Memory B cell (primary cell): ENCODE measurements at regions not wholly inside any gene's neighbourhood (a gene's known extent, or its start where the extent isn't known, plus 50 kb on each side); places are given as distances from the start of the nearest gene placed in this dataset.

Experiments used
- ATAC-seq: fragments of 150-1000 bp; cut with Tn5 transposase; 2 replicates; pipeline ENCODE4 v1.10.0; 2021; ENCODE audit warnings: low read depth, mild to moderate bottlenecking, moderate library complexity
- DNase-seq, 2 donors: peaks; one replicate each; pipeline ENCODE4 v3.0.0; 2022; ENCODE audit warnings: low spot score in 2 of 2
- H3K27ac Mint-ChIP-seq: one replicate; pipeline ENCODE4 v1.8.0; 2022; ENCODE audit warnings: mild to moderate bottlenecking, moderate library complexity, mixed read lengths
- H3K27me3 Mint-ChIP-seq: one replicate; pipeline ENCODE4 v1.8.0; 2022; ENCODE audit warnings: mixed read lengths
- H3K36me3 Mint-ChIP-seq: one replicate; pipeline ENCODE4 v1.8.0; 2022; ENCODE audit warnings: mild to moderate bottlenecking, mixed read lengths
- H3K4me1 Mint-ChIP-seq: one replicate; pipeline ENCODE4 v1.8.0; 2022; ENCODE audit warnings: mixed read lengths
- H3K4me3 Mint-ChIP-seq: one replicate; pipeline ENCODE4 v1.8.0; 2022; ENCODE audit warnings: mild to moderate bottlenecking, moderate library complexity, mixed read lengths
- H3K9me3 Mint-ChIP-seq: one replicate; pipeline ENCODE4 v1.8.0; 2022; ENCODE audit warnings: mixed read lengths

DNA sequence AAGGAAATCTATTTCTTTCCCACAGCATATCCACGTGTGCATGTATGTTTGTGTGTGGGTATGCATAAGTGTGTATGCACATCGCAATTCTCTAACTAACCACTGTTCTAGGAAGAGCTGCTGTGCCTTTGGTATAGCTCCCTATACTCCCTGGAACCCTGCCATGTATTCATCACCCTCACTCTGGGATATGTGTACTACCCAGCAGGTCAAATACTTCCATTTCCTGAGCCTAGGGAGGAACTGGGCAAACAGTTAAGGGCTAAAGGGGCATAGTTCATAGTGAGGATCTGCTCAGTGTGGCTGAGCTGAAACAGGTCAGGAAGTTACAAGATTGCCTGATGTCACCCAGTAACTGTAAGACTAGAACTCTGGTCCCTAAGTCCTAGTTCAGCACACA lies 260.4 kb downstream of the RPLP1 start:
- Mint-ChIP-seq H3K27me3 (no peaks in the 10 kb centered on the region), H3K9me3 (peaks cover 6% of the 10 kb centered on the region), H3K4me3 (no peak overlapping the region), H3K4me1 (peaks cover 13% of the 10 kb centered on the region), H3K36me3 (peaks cover 6% of the 10 kb centered on the region), H3K27ac (no peak overlapping the region)
- no peak for ATAC-seq
- DNase-seq, result no peak

DNA sequence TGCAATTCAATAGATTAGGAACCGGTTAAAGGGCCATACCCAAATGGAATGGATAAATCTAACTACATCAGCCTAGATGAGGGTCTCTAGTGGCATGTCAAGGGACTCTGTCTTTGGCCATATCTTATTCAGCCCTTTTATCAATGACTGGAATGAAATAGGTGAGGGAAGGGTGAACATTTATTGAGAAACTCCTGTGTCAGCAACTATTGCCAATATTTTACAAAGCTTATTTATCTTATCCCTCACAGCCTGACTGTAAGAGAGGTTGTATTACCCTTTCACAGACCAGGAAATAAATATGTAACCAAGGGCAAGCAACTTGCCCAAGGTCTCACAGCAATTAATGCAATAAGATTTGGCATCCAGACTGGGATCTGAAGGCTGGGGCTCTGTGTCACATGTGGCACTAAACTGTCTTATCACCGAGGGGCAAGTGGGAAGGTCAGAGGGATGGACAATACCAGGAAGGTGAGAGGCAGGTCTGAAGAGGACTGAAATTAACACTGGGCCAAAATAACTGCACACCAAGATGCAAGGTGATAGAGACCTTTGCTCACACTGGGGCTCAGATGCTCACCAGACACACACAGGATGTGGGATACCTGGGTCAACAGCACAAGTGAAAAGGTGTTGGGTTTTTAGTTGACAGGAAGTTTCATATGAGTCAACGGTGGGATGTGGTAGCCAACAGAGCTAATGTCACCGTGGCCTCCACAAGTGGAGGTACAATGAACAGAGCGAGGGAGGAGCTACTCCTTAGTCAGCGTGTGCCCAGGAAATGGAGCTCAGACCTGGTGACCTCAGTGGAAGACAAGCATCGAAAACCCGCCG lies 261.3 kb downstream of the RPLP1 start:
- DNase-seq (no peak), ATAC-seq (peak; percentile 44)
- Mint-ChIP-seq H3K4me1 (peaks cover 15% of the 10 kb centered on the region), H3K27ac (peak overlapping the region; percentile 26), H3K36me3 (no peaks in the 10 kb centered on the region), H3K9me3 (no peaks in the 10 kb centered on the region), H3K27me3 (no peaks in the 10 kb centered on the region), H3K4me3 (no peak overlapping the region)

GRCh38 chr15:69715210-69715609 lies 262.6 kb downstream of the RPLP1 start:
- H3K36me3 Mint-ChIP-seq, result no peaks in the 10 kb centered on the region
- H3K27ac Mint-ChIP-seq, result no peak overlapping the region
- no peaks in the 10 kb centered on the region for H3K9me3 Mint-ChIP-seq
- H3K4me3 Mint-ChIP-seq, result no peak overlapping the region
- H3K4me1 Mint-ChIP-seq, result peaks cover 25% of the 10 kb centered on the region
- DNase-seq (no peak), ATAC-seq (no peak)
- no peaks in the 10 kb centered on the region for H3K27me3 Mint-ChIP-seq

GRCh38 chr15:69718436-69718835 lies 265.8 kb downstream of the RPLP1 start:
- DNase-seq, result no peak
- Mint-ChIP-seq H3K4me3 (no peak overlapping the region), H3K9me3 (no peaks in the 10 kb centered on the region), H3K4me1 (peaks cover 43% of the 10 kb centered on the region), H3K27me3 (no peaks in the 10 kb centered on the region), H3K36me3 (no peaks in the 10 kb centered on the region), H3K27ac (no peak overlapping the region)
- no peak for ATAC-seq

DNA sequence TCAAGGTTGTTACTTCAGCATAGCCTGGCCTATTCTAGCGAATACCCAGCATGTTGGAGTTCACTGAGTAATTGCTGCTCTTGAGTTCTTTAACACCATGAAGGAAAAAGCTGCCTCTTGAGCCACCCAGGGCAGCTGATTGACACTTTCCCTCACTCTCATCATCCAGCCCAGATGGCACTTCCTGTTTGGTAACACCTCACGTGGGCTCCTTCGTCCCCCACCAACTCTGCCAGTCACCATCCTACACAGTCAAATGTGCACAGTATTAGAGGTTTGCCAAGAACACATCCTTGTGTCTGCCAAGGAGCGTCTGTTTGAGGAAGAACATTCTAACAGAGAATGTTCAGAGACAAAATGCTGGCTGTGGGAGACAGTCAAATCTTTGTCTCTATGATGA lies 266.3 kb downstream of the RPLP1 start:
- Mint-ChIP-seq H3K27ac (peak overlapping the region; percentile 79), H3K36me3 (no peaks in the 10 kb centered on the region), H3K4me3 (no peak overlapping the region), H3K9me3 (no peaks in the 10 kb centered on the region), H3K27me3 (no peaks in the 10 kb centered on the region), H3K4me1 (peaks cover 41% of the 10 kb centered on the region)
- ATAC-seq, result peak; percentile 51
- peak; percentile 16 to 19 for DNase-seq

GRCh38 chr15:69719527-69720240 lies 267.1 kb downstream of the RPLP1 start:
- DNase-seq (peak; percentile 23 to 55), ATAC-seq (peak; percentile 93)
- H3K27me3 Mint-ChIP-seq, result peaks cover 2% of the 10 kb centered on the region
- peaks cover 39% of the 10 kb centered on the region for H3K4me1 Mint-ChIP-seq
- no peaks in the 10 kb centered on the region for H3K9me3 Mint-ChIP-seq
- H3K27ac Mint-ChIP-seq, result peak overlapping the region; percentile 79
- no peaks in the 10 kb centered on the region for H3K36me3 Mint-ChIP-seq
- H3K4me3 Mint-ChIP-seq, result no peak overlapping the region

- Mint-ChIP-seq H3K36me3 (no peaks in the 10 kb centered on the region), H3K4me3 (no peak overlapping the region), H3K27ac (peak overlapping the region; percentile 86), H3K27me3 (peaks cover 2% of the 10 kb centered on the region), H3K9me3 (no peaks in the 10 kb centered on the region), H3K4me1 (peaks cover 37% of the 10 kb centered on the region)
- DNase-seq (no peak), ATAC-seq (no peak)
These were observed 267.9 kb downstream of the RPLP1 start for GRCh38 chr15:69720536-69720935.

- DNase-seq, result no peak
These were observed 270.3 kb downstream of the RPLP1 start for GRCh38 chr15:69722924-69723323.

GRCh38 chr15:69723404-69724096 lies 270.9 kb downstream of the RPLP1 start:
- no peaks in the 10 kb centered on the region for H3K36me3 Mint-ChIP-seq
- H3K9me3 Mint-ChIP-seq, result no peaks in the 10 kb centered on the region
- peaks cover 47% of the 10 kb centered on the region for H3K4me1 Mint-ChIP-seq
- DNase-seq (no peak), ATAC-seq (no peak)
- H3K27ac Mint-ChIP-seq, result no peak overlapping the region
- peaks cover 2% of the 10 kb centered on the region for H3K27me3 Mint-ChIP-seq
- H3K4me3 Mint-ChIP-seq, result no peak overlapping the region

More at GRCh38 chr15:69722924-69723323, 270.3 kb downstream of the RPLP1 start:
- Mint-ChIP-seq H3K27me3 (peaks cover 2% of the 10 kb centered on the region), H3K9me3 (no peaks in the 10 kb centered on the region), H3K27ac (no peak overlapping the region), H3K36me3 (no peaks in the 10 kb centered on the region), H3K4me3 (no peak overlapping the region), H3K4me1 (peaks cover 47% of the 10 kb centered on the region)
- no peak for ATAC-seq

- Mint-ChIP-seq H3K27ac (no peak overlapping the region), H3K4me3 (no peak overlapping the region), H3K27me3 (peaks cover 2% of the 10 kb centered on the region), H3K9me3 (no peaks in the 10 kb centered on the region), H3K36me3 (no peaks in the 10 kb centered on the region), H3K4me1 (peaks cover 47% of the 10 kb centered on the region)
- DNase-seq, result no peak
- ATAC-seq, result no peak
These were observed 271.7 kb downstream of the RPLP1 start for GRCh38 chr15:69724333-69724732.

DNA sequence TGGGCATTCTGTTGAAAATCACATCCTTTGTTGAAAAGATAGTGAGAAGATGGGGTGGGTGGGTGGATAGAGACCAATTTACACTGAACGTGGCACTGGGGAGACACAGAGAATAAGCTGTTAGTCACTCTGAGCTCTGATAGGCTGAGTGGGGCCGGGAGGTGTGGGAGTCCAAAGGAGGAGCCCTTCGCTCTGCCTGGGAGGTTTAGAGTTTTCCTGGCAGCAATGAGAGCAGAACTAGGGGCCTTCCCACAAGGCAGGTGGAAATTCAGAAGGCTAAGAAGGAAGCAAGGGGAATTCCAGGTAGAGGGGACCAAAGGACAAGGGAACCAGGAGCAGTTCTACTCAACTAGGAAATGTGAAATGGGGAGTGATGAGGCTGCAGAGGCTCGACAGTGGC lies 272.7 kb downstream of the RPLP1 start:
- H3K4me3 Mint-ChIP-seq, result no peak overlapping the region
- H3K36me3 Mint-ChIP-seq, result no peaks in the 10 kb centered on the region
- H3K4me1 Mint-ChIP-seq, result peaks cover 41% of the 10 kb centered on the region
- no peaks in the 10 kb centered on the region for H3K9me3 Mint-ChIP-seq
- H3K27ac Mint-ChIP-seq, result no peak overlapping the region
- peaks cover 2% of the 10 kb centered on the region for H3K27me3 Mint-ChIP-seq
- DNase-seq, result no peak
- ATAC-seq, result no peak

DNA sequence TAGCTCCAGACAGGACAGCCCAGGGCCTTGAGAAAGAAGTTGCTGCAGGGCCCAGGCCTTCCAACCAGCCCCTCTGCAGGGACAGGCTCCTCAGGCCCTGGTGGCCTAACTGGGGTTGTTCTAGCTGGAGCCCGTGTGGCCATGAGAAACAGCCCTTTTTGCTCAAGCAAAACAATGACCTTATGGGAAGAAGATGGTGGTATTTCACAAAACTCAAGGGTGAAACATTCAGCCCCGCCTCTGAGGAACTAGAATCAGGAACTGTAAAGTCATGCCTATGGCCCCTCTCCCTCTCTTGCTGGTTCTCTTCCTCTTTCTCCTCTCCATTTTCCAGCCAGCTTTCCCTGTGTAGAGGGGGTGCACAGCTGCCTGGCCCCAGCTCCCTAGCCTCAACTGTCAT lies 273.3 kb downstream of the RPLP1 start:
- Mint-ChIP-seq H3K27me3 (peaks cover 2% of the 10 kb centered on the region), H3K4me3 (no peak overlapping the region), H3K9me3 (no peaks in the 10 kb centered on the region), H3K36me3 (no peaks in the 10 kb centered on the region), H3K4me1 (peaks cover 37% of the 10 kb centered on the region), H3K27ac (no peak overlapping the region)
- ATAC-seq (peak; percentile 40), DNase-seq (no peak)

DNA sequence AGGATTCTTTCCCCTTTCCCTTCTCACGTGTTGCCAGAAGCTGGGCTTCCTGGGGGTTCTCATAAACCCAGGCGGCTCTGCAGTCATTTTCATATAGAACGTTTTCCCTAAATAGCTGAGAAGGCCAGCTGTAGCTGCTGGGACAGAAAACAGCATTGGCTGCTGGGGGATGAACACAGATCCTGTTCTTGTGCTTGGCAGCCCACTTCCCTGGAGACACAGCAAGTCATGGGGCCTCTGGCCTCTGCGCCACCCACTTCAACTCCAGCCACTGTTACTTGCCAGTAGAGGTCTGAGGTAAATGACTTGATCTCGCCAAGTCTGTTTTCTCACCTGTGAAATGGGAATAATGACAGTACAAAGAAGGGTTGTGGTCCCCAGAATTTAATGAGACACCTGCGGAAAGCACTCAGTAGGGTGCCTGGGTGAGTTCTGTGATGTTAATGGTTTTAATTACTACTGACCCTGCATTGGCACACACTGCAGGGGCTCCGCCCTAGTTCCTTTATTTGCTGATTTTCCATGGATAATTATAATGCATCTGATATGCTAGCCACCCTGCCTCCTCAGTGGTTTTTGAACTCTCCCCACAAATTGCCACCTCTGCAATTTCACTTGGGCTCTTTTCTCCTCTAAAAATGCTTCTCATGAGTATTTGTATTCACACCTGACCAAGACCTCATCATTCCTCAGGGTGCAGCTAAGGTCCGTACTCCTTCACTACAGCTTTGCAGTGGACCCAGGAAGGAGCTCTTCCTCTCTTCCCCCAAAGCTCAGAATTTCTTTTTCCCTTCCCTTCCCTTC lies 274.7 kb downstream of the RPLP1 start:
- no peak for DNase-seq
- Mint-ChIP-seq H3K4me3 (no peak overlapping the region), H3K36me3 (no peaks in the 10 kb centered on the region), H3K27ac (no peak overlapping the region), H3K27me3 (peaks cover 2% of the 10 kb centered on the region), H3K4me1 (peaks cover 30% of the 10 kb centered on the region), H3K9me3 (no peaks in the 10 kb centered on the region)
- ATAC-seq, result no peak
